Left lung (tissue), 4 donors: ENCODE measurements at regions not wholly inside any gene's neighbourhood (a gene's known extent, or its start where the extent isn't known, plus 50 kb on each side); places are given as distances from the start of the nearest gene placed in this dataset.

Source experiments
- ATAC-seq: fragments of 200-7000 bp; cut with Tn5 transposase; one replicate; pipeline ENCODE4 v1.9.1; 2020; ENCODE audit warnings: moderate library complexity
- DNase-seq, 4 donors: peaks; one replicate each; pipeline ENCODE4 v3.0.0-alpha.2; 2013 to 2020
- H3K27ac ChIP-seq, 2 donors: fragments of 200-600 bp; sonication (generic) in 1 of 2; one replicate each; pipeline versions ENCODE4 v1.5.0 to v1.8.0; 2020 to 2021
- H3K27me3 ChIP-seq, 2 donors: fragments of 200-600 bp; sonication (generic) in 1 of 2; one replicate each; pipeline versions ENCODE4 v1.5.0 to v1.8.0; 2020 to 2021
- H3K36me3 ChIP-seq, 2 donors: fragments of 200-600 bp; sonication (generic) in 1 of 2; one replicate each; pipeline versions ENCODE4 v1.5.0 to v1.8.0; 2020 to 2021
- H3K4me1 ChIP-seq, 2 donors: fragments of 200-600 bp; one replicate each; pipeline ENCODE4 v1.8.0; 2021
- H3K4me3 ChIP-seq, 2 donors: fragments of 200-600 bp; sonication (generic) in 1 of 2; one replicate each; pipeline versions ENCODE4 v1.5.0 to v1.8.0; 2020 to 2021; ENCODE audit warnings: mild to moderate bottlenecking in 1 of 2
- H3K9me3 ChIP-seq, 2 donors: fragments of 200-600 bp; sonication (generic) in 1 of 2; one replicate each; pipeline versions ENCODE4 v1.5.0 to v1.8.0; 2020 to 2021
- CTCF ChIP-seq, 2 donors: fragments of 200-600 bp; sonication (generic) in 1 of 2; IDR thresholded peaks; one replicate each; pipeline versions ENCODE4 v1.5.0 to v1.8.0; 2021; ENCODE audit warnings: antibody characterized with exemption in 2 of 2
- intact Hi-C, 2 donors: fragments of 100-400 bp; cut with DNase I; formaldehyde crosslinking; loops; one replicate each; pipeline versions ENCODE4 v1.11.2 to v1.14.2; 2022
- donor health status: DM: no; HTN: yes; CAD: no.
- donor health status: DM: no; HTN: no; CAD: no.

GRCh38 chr4:96691521-96691920 is 851.6 kb downstream of the PDHA2 start:
- no peaks in the 10 kb centered on the region for H3K4me1 ChIP-seq
- no peaks in the 10 kb centered on the region for H3K36me3 ChIP-seq
- no peak for TF ChIP-seq CTCF (IDR thresholded peaks at IDR 0.05)
- no peaks in the 10 kb centered on the region for H3K9me3 ChIP-seq
- no peak overlapping the region for H3K27ac ChIP-seq
- DNase-seq, result no peak
- H3K4me3 ChIP-seq, result no peak overlapping the region
- intact Hi-C loops, result no loop called here
- ATAC-seq, result no peak
- H3K27me3 ChIP-seq, result no peaks in the 10 kb centered on the region

- DNase-seq, result no peak
- no peak for ATAC-seq
- TF ChIP-seq CTCF (IDR thresholded peaks at IDR 0.05), result no peak
Measured at GRCh38 chr4:96698831-96699230, 858.9 kb downstream of the PDHA2 start.

GRCh38 chr4:96703265-96703664 is 863.4 kb downstream of the PDHA2 start:
- ATAC-seq (no peak), DNase-seq (no peak)
- H3K4me3 ChIP-seq, result no peak overlapping the region
- H3K27ac ChIP-seq, result no peak overlapping the region
- no peaks in the 10 kb centered on the region for H3K9me3 ChIP-seq
- no peak for TF ChIP-seq CTCF (IDR thresholded peaks at IDR 0.05)
- no peaks in the 10 kb centered on the region for H3K27me3 ChIP-seq
- intact Hi-C loops, result no loop called here
- no peaks in the 10 kb centered on the region for H3K4me1 ChIP-seq
- H3K36me3 ChIP-seq, result no peaks in the 10 kb centered on the region

More at GRCh38 chr4:96698831-96699230, 858.9 kb downstream of the PDHA2 start:
- Histone ChIP-seq H3K4me3 (no peak overlapping the region), H3K9me3 (no peaks in the 10 kb centered on the region), H3K27ac (no peak overlapping the region), H3K27me3 (no peaks in the 10 kb centered on the region), H3K36me3 (no peaks in the 10 kb centered on the region), H3K4me1 (no peaks in the 10 kb centered on the region)
- intact Hi-C loops, result no loop called here

- H3K4me3 ChIP-seq, result no peak overlapping the region
- ATAC-seq, result no peak
- H3K9me3 ChIP-seq, result no peaks in the 10 kb centered on the region
- H3K4me1 ChIP-seq, result no peaks in the 10 kb centered on the region
- TF ChIP-seq CTCF (IDR thresholded peaks at IDR 0.05), result no peak
- H3K27me3 ChIP-seq, result no peaks in the 10 kb centered on the region
- no peak overlapping the region for H3K27ac ChIP-seq
- H3K36me3 ChIP-seq, result no peaks in the 10 kb centered on the region
- intact Hi-C loops, result no loop called here
- no peak for DNase-seq
Measured at GRCh38 chr4:96708766-96709165, 868.9 kb downstream of the PDHA2 start.

- no peaks in the 10 kb centered on the region for H3K4me1 ChIP-seq
- H3K9me3 ChIP-seq, result no peaks in the 10 kb centered on the region
- H3K27ac ChIP-seq, result no peak overlapping the region
- ATAC-seq, result no peak
- H3K36me3 ChIP-seq, result no peaks in the 10 kb centered on the region
- DNase-seq, result no peak
- intact Hi-C loops, result no loop called here
- TF ChIP-seq CTCF (IDR thresholded peaks at IDR 0.05), result no peak
- no peak overlapping the region for H3K4me3 ChIP-seq
- no peaks in the 10 kb centered on the region for H3K27me3 ChIP-seq
Measured at GRCh38 chr4:96713271-96713850, 873.5 kb downstream of the PDHA2 start.
